Keratinocyte (primary cell): ENCODE measurements at regions not wholly inside any gene's neighbourhood (a gene's known extent, or its start where the extent isn't known, plus 50 kb on each side); places are given as distances from the start of the nearest gene placed in this dataset.

ENCODE experiments used
- CTCF ChIP-seq, 3 experiments: IDR thresholded peaks in 1 of 3; conservative IDR thresholded peaks in 1 of 3; optimal IDR thresholded peaks in 1 of 3; 2 replicates in 2 of 3; 3 replicates in 1 of 3; pipeline versions ENCODE3 to v1.5.1; 2011; ENCODE audit warnings: low read length in 3 of 3, mild to moderate bottlenecking in 3 of 3, moderate library complexity in 2 of 3, control low read depth in 1 of 3, inconsistent platforms in 1 of 3; ENCODE audit not compliant: insufficient read depth in 2 of 3; ENCODE audit errors: extremely low read depth in 1 of 3
- EZH2 ChIP-seq: IDR thresholded peaks from one replicate; pipeline ENCODE4 v1.6.1; 2012; ENCODE audit warnings: inconsistent platforms, mild to moderate bottlenecking, low read length, moderate library complexity

GRCh38 chr5:131000289-131000688 is 164.8 kb downstream of the HINT1 start:
- no peak for TF ChIP-seq CTCF (optimal IDR thresholded peaks at IDR 0.05 in 1 of 3, IDR thresholded peaks at IDR 0.05 in 1 of 3, conservative IDR thresholded peaks at IDR 0.05 in 1 of 3; ENCODE audit: extremely low read depth in 1 of 3, insufficient read depth in 2 of 3, low read length in 3 of 3)
- no peak for TF ChIP-seq EZH2
